Thyroid gland (tissue), 4 donors: ENCODE measurements at regions not wholly inside any gene's neighbourhood (a gene's known extent, or its start where the extent isn't known, plus 50 kb on each side); places are given as distances from the start of the nearest gene placed in this dataset.

Experiments
- POLR2A ChIP-seq, 2 donors: fragments of 450-650 bp; IDR thresholded peaks; one replicate each; pipeline ENCODE4 v1.6.1; 2017; ENCODE audit warnings: antibody characterized with exemption in 2 of 2, mild to moderate bottlenecking in 2 of 2, moderate library complexity in 1 of 2
- TF ChIP-seq, protein P1 (sequence below), 6 experiments: fragments of 200-600 bp in 3 of 6; fragments of 450-650 bp in 3 of 6; sonication (generic) in 3 of 6; IDR thresholded peaks; one replicate each; pipeline ENCODE4 v1.5.1; 2016 to 2019; ENCODE audit warnings: antibody characterized with exemption in 6 of 6, mild to moderate bottlenecking in 2 of 6, inconsistent platforms in 1 of 6, moderate library complexity in 1 of 6

DNA sequence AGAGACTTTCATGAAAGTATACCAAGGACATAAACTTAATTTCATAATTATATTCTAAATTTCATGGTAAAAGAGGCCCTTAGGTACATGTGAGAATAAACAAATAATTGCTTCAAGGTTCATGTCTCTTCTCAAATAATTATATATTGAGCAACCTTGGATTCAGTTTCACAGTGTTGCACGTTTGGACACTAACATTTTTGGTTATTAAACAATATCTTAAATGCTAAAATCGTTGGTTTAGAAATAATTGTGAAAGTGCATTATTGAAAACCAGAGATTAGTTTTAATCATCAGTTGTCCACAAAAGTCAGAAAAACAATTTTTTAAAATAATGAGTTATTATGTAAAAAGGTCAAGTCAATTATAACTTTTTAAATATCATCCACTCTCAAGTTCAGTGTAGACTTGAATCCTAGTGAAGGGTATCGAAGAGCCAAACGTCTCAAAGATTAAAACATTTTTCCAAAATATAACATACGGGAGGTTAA lies 227.1 kb upstream of the DEFB112 start:
- TF ChIP-seq, protein P1, sequence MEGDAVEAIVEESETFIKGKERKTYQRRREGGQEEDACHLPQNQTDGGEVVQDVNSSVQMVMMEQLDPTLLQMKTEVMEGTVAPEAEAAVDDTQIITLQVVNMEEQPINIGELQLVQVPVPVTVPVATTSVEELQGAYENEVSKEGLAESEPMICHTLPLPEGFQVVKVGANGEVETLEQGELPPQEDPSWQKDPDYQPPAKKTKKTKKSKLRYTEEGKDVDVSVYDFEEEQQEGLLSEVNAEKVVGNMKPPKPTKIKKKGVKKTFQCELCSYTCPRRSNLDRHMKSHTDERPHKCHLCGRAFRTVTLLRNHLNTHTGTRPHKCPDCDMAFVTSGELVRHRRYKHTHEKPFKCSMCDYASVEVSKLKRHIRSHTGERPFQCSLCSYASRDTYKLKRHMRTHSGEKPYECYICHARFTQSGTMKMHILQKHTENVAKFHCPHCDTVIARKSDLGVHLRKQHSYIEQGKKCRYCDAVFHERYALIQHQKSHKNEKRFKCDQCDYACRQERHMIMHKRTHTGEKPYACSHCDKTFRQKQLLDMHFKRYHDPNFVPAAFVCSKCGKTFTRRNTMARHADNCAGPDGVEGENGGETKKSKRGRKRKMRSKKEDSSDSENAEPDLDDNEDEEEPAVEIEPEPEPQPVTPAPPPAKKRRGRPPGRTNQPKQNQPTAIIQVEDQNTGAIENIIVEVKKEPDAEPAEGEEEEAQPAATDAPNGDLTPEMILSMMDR (IDR thresholded peaks at IDR 0.05), result no peak
- no peak for TF ChIP-seq POLR2A (IDR thresholded peaks at IDR 0.05)
